ENCODE measurements at regions not wholly inside any gene's neighbourhood (a gene's known extent, or its start where the extent isn't known, plus 50 kb on each side); places are given as distances from the start of the nearest gene placed in this dataset.

DNA sequence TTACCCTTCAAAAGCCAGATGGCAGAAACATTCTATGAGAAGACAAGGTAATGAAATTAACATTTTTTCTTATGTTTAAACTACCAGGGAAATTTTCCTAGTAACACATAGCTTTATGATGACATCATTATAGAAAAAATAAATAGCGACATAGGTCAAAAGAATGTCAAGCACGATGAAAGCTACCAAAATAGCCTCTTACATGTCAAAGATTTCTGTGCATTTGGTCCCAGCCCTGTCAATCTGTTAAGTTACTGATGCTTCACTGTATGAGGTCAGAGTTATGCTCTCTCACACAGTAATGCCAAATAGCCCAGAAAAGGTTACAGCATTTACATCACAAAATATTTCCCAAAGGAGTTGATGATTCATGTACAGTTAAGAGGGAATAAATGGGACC, 199.8 kb upstream of the DEFB112 start:
- no peaks in the 10 kb centered on the region for H3K9me3 Mint-ChIP-seq
- no peak for DNase-seq (ENCODE audit: low spot score)
- no peak overlapping the region for H3K4me3 Mint-ChIP-seq (ENCODE audit: low read depth)
- H3K27me3 Mint-ChIP-seq (ENCODE audit: low read depth): no peaks in the 10 kb centered on the region
- H3K4me1 Mint-ChIP-seq (ENCODE audit: low read depth): no peaks in the 10 kb centered on the region
- H3K36me3 Mint-ChIP-seq (ENCODE audit: low read depth): no peaks in the 10 kb centered on the region
- intact Hi-C loops (cut with micrococcal nuclease): no loop called here
- H3K27ac Mint-ChIP-seq: no peak overlapping the region

DNA sequence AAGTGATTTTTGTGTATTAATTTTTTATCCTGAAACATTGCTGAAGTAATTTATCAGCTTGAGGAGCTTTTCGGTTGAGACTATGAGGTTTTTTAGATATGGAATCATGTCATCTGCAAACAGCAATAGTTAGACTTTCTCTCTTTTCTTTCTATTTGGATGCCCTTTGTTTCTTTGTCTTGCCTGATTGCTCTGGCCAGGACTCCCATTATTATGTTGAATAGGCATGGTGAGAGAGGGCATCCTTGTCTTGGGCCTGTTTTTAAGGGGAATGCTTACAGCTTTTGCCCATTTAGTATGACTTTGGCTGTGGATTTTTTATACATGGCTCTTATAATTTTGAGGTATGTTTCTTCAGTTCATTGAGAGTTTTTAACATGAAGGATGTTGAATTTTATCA, 207.6 kb upstream of the DEFB112 start:
- no peaks in the 10 kb centered on the region for H3K36me3 Mint-ChIP-seq (ENCODE audit: low read depth)
- intact Hi-C loops (cut with micrococcal nuclease): no loop called here
- no peak overlapping the region for H3K27ac Mint-ChIP-seq

DNA sequence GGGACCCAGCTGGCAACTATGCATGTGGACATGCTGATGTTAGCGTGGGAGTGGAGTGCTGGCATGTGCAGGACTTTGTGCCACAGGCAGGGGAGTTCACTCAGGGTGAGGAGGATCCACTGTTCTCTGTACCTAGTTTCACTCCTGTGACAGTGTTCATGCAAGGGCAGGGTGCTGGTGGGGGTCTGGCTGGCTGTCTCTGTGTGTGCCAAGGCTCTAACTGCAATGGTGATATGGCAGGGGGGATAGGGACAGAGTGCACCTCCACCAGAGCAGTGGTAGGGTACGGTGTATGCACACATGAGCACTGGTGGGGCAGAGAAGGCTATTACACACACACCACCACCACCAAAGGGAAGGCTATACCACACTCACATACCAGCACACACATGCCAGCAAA, 210.2 kb upstream of the DEFB112 start:
- intact Hi-C loops (cut with micrococcal nuclease): no loop called here
- Mint-ChIP-seq H3K27me3 (ENCODE audit: low read depth) (no peaks in the 10 kb centered on the region), H3K4me1 (ENCODE audit: low read depth) (no peaks in the 10 kb centered on the region), H3K36me3 (ENCODE audit: low read depth) (no peaks in the 10 kb centered on the region), H3K9me3 (peaks cover 22% of the 10 kb centered on the region), H3K4me3 (ENCODE audit: low read depth) (no peak overlapping the region), H3K27ac (no peak overlapping the region)
- DNase-seq (ENCODE audit: low spot score): no peak

More for the DNA sequence above, 207.6 kb upstream of the DEFB112 start:
- Mint-ChIP-seq H3K27me3 (ENCODE audit: low read depth) (no peaks in the 10 kb centered on the region), H3K4me3 (ENCODE audit: low read depth) (no peak overlapping the region), H3K4me1 (ENCODE audit: low read depth) (no peaks in the 10 kb centered on the region), H3K9me3 (peaks cover 16% of the 10 kb centered on the region)
- DNase-seq (ENCODE audit: low spot score): no peak

DNA sequence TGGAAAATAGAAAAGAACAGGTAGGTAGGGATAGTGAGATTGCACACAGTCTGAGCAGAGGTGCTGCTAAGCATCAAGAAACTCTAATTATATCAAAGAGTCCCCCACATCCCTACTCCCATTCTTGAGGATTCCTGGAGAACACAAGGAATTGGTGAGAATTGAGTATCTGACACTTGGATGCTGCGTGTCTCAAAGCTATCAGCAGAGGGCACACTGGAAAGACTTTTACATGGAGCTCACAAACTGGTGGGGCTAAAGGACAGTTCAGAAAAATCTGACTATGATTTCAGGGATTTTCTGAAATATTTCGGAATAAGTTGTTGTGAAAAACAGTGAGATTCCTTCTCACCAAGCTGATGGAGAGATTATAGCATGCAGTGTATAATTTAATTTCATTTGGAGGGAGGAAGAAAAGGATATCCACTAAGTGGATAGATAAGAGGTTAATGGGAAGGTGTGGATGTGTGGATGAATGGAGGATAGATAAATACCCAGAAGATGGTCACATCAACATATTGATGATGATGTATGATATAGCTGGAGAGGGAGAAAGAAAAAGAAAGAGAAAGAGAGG, 215.4 kb upstream of the DEFB112 start:
- intact Hi-C loops (cut with micrococcal nuclease): no loop called here
- H3K36me3 Mint-ChIP-seq (ENCODE audit: low read depth): no peaks in the 10 kb centered on the region

DNA sequence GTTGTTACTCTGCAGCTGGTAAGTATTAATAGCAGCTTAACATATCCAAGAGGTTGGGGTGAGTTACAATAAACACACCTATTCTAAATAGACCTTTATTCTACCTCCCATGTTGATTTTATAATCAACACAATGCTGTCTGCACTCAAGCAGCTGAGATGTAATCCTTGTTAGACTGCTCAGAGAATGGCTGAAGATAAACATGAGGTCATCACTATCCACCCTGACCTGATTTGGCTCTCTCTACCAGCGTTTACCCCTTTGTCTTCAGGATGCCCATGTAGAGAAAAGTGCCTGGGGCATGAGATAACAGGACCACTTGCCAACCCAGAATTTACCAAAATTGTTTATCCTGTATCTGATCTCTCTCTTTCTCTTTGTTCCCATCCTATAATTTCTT, 220.7 kb upstream of the DEFB112 start:
- H3K27ac Mint-ChIP-seq: no peak overlapping the region
- no peak for DNase-seq (ENCODE audit: low spot score)
- H3K9me3 Mint-ChIP-seq: peaks cover 6% of the 10 kb centered on the region
- intact Hi-C loops (cut with micrococcal nuclease): no loop called here
- H3K4me1 Mint-ChIP-seq (ENCODE audit: low read depth): no peaks in the 10 kb centered on the region
- no peaks in the 10 kb centered on the region for H3K36me3 Mint-ChIP-seq (ENCODE audit: low read depth)
- H3K27me3 Mint-ChIP-seq (ENCODE audit: low read depth): no peaks in the 10 kb centered on the region
- no peak overlapping the region for H3K4me3 Mint-ChIP-seq (ENCODE audit: low read depth)

More for the DNA sequence above, 215.4 kb upstream of the DEFB112 start:
- no peaks in the 10 kb centered on the region for H3K4me1 Mint-ChIP-seq (ENCODE audit: low read depth)
- no peak for DNase-seq (ENCODE audit: low spot score)
- H3K27me3 Mint-ChIP-seq (ENCODE audit: low read depth): no peaks in the 10 kb centered on the region
- peaks cover 13% of the 10 kb centered on the region for H3K9me3 Mint-ChIP-seq
- no peak overlapping the region for H3K4me3 Mint-ChIP-seq (ENCODE audit: low read depth)
- H3K27ac Mint-ChIP-seq: no peak overlapping the region

DNA sequence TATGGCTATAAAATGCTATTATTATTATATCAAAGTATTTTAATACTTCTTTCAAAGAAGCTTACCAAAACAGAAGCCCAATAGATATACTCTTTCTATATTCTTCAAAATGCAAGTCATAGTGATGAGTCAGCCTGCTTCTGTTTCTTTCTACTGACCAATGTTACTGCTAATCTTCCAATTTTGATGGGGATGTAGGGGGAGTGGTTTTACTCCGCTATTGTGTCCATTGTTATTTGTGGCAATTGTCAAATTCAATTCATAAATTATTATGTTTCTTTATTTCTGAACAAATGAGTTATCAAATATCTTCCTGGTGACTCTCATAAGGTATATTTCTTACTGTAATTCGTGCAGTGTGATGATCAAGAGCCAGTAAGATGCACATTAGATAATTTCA, 221.5 kb upstream of the DEFB112 start:
- H3K27ac Mint-ChIP-seq: no peak overlapping the region
- H3K4me3 Mint-ChIP-seq (ENCODE audit: low read depth): no peak overlapping the region
- no peaks in the 10 kb centered on the region for H3K4me1 Mint-ChIP-seq (ENCODE audit: low read depth)
- intact Hi-C loops (cut with micrococcal nuclease): no loop called here
- H3K9me3 Mint-ChIP-seq: peaks cover 6% of the 10 kb centered on the region
- H3K27me3 Mint-ChIP-seq (ENCODE audit: low read depth): no peaks in the 10 kb centered on the region
- no peak for DNase-seq (ENCODE audit: low spot score)
- no peaks in the 10 kb centered on the region for H3K36me3 Mint-ChIP-seq (ENCODE audit: low read depth)

DNA sequence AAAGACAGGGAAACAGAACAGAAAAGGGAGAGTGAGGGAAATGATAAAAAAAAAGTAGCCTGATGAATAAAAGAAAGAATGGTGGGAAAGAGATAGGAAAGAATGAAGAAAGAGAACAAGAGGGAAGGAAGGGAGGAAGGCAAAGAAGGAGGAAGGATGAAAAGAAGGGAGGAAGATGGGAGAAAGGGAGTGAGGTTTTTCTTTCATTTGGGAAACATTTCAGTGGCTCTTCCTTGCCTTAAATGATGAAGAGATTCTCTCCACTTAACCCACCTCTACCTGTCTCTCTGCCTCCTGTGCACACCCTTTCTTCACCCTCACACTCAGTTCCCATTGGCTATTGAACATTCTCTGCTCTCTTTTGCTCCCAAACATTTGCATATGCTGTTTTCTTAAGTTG, 222.1 kb upstream of the DEFB112 start:
- Mint-ChIP-seq H3K4me3 (ENCODE audit: low read depth) (no peak overlapping the region), H3K4me1 (ENCODE audit: low read depth) (no peaks in the 10 kb centered on the region), H3K27me3 (ENCODE audit: low read depth) (no peaks in the 10 kb centered on the region), H3K27ac (no peak overlapping the region), H3K9me3 (peaks cover 6% of the 10 kb centered on the region), H3K36me3 (ENCODE audit: low read depth) (no peaks in the 10 kb centered on the region)
- no peak for DNase-seq (ENCODE audit: low spot score)
- intact Hi-C loops (cut with micrococcal nuclease): no loop called here

DNA sequence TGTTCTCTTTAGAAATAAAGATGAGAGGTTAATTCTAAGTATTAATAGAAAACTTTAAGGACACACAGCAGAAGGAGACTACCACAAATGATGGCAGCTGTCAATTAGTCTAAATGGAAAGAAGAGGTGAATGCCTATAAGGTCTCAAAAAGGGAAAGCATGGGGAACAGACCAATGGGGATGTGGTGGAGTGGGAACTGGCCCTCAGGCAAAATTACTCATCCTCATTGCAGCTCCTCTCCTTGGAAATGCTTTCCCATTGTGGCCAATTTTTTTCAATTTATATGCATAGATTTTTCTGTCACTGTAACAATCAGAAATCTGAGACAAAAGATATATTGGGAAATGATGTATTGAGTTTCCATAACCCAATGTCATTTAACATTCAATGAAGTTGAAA, 222.9 kb upstream of the DEFB112 start:
- H3K9me3 Mint-ChIP-seq: peaks cover 6% of the 10 kb centered on the region
- H3K4me1 Mint-ChIP-seq (ENCODE audit: low read depth): no peaks in the 10 kb centered on the region
- intact Hi-C loops (cut with micrococcal nuclease): no loop called here
- H3K27me3 Mint-ChIP-seq (ENCODE audit: low read depth): no peaks in the 10 kb centered on the region
- H3K4me3 Mint-ChIP-seq (ENCODE audit: low read depth): no peak overlapping the region
- H3K27ac Mint-ChIP-seq: no peak overlapping the region
- DNase-seq (ENCODE audit: low spot score): no peak
- no peaks in the 10 kb centered on the region for H3K36me3 Mint-ChIP-seq (ENCODE audit: low read depth)

DNA sequence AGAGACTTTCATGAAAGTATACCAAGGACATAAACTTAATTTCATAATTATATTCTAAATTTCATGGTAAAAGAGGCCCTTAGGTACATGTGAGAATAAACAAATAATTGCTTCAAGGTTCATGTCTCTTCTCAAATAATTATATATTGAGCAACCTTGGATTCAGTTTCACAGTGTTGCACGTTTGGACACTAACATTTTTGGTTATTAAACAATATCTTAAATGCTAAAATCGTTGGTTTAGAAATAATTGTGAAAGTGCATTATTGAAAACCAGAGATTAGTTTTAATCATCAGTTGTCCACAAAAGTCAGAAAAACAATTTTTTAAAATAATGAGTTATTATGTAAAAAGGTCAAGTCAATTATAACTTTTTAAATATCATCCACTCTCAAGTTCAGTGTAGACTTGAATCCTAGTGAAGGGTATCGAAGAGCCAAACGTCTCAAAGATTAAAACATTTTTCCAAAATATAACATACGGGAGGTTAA, 227.1 kb upstream of the DEFB112 start:
- Mint-ChIP-seq H3K4me3 (ENCODE audit: low read depth) (no peak overlapping the region), H3K9me3 (peaks cover 6% of the 10 kb centered on the region), H3K27me3 (ENCODE audit: low read depth) (no peaks in the 10 kb centered on the region), H3K27ac (no peak overlapping the region), H3K36me3 (ENCODE audit: low read depth) (no peaks in the 10 kb centered on the region), H3K4me1 (ENCODE audit: low read depth) (no peaks in the 10 kb centered on the region)
- intact Hi-C loops (cut with micrococcal nuclease): no loop called here
- no peak for DNase-seq (ENCODE audit: low spot score)

DNA sequence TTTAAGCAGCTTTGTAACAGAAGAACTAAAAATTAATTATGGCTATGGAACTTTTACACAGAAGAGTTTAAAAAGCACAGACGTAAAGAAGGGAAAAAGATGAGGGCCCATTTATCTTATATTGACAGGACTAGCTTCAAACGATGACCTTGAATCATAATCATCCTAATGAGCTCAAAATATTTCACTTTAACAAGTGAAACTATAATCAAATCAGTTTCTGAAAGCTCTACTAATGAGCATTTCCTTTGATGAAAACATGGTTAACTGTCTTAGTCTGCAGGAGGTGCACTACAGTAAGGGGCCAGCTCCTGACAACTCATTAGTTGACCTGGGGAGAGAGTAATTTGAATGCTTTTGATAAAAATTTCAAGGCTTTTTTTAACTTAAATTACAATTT, 228.0 kb upstream of the DEFB112 start:
- Mint-ChIP-seq H3K4me1 (ENCODE audit: low read depth) (no peaks in the 10 kb centered on the region), H3K9me3 (peaks cover 6% of the 10 kb centered on the region), H3K27ac (no peak overlapping the region), H3K4me3 (ENCODE audit: low read depth) (no peak overlapping the region), H3K36me3 (ENCODE audit: low read depth) (no peaks in the 10 kb centered on the region), H3K27me3 (ENCODE audit: low read depth) (no peaks in the 10 kb centered on the region)
- intact Hi-C loops (cut with micrococcal nuclease): no loop called here
- DNase-seq (ENCODE audit: low spot score): no peak

DNA sequence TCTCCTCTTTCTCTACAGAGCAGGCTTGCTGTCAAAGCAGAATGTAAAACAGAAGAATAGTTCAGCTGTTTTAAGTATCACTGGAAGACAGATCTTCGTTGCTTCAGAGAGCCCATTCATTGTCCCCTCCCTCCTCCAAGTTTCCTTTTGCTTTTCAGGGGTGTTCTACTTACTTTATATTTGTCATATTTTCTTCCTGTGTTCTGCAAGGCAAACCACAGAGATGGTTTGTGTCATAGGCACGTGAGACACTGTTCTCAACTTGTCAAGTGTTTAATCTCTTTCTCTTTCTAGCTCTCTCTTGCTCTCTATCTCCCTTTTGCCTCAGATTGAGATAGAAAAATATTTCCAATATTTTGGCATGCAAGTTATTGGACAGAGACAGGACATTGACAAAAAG, 228.9 kb upstream of the DEFB112 start:
- no peak for DNase-seq (ENCODE audit: low spot score)
- Mint-ChIP-seq H3K4me3 (ENCODE audit: low read depth) (no peak overlapping the region), H3K36me3 (ENCODE audit: low read depth) (no peaks in the 10 kb centered on the region), H3K9me3 (peaks cover 6% of the 10 kb centered on the region), H3K4me1 (ENCODE audit: low read depth) (no peaks in the 10 kb centered on the region), H3K27ac (no peak overlapping the region), H3K27me3 (ENCODE audit: low read depth) (no peaks in the 10 kb centered on the region)
- intact Hi-C loops (cut with micrococcal nuclease): no loop called here

DNA sequence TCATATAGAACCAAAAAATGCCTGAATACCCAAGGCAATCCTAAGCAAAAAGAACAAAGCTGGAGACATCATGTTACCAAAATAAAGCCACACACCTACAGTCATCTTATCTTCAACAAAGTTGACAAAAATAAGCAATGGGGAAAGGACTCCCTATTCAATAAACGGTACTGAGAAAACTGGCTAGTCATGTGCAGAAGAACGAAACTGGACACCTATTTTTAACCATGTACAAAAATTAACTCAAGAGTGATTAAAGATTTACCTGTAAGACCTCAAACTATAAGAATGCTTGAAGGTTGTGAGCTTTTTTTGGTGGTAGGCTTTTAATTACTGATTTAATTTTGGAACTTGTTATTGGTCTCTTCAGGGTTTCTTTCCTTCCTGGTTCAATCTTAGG, 236.0 kb upstream of the DEFB112 start:
- Mint-ChIP-seq H3K4me1 (ENCODE audit: low read depth) (no peaks in the 10 kb centered on the region), H3K27me3 (ENCODE audit: low read depth) (no peaks in the 10 kb centered on the region), H3K27ac (no peak overlapping the region), H3K4me3 (ENCODE audit: low read depth) (no peak overlapping the region), H3K9me3 (peaks cover 5% of the 10 kb centered on the region), H3K36me3 (ENCODE audit: low read depth) (no peaks in the 10 kb centered on the region)
- intact Hi-C loops (cut with micrococcal nuclease): no loop called here
- DNase-seq (ENCODE audit: low spot score): no peak

DNA sequence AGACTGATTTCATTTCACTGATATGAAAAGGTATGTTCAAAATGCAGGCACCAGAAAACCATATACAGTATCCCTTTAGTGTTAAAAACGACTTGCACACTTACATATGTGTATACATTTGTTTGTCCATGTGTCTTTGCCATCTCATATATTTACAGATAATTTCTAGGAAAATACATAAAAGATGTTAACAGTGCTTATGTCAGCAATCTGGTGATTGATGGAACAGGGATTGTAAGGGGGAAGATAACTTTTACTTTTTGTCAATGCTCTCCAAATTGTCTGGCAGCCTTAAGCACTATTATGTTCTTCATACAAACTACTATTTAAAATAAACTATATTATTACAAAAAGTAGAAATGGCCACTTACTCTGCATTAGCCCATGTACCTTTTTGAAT, 238.5 kb upstream of the DEFB112 start:
- Mint-ChIP-seq H3K9me3 (peaks cover 8% of the 10 kb centered on the region), H3K27ac (no peak overlapping the region), H3K4me1 (ENCODE audit: low read depth) (no peaks in the 10 kb centered on the region), H3K36me3 (ENCODE audit: low read depth) (no peaks in the 10 kb centered on the region), H3K27me3 (ENCODE audit: low read depth) (no peaks in the 10 kb centered on the region), H3K4me3 (ENCODE audit: low read depth) (no peak overlapping the region)
- intact Hi-C loops (cut with micrococcal nuclease): no loop called here
- DNase-seq (ENCODE audit: low spot score): no peak

DNA sequence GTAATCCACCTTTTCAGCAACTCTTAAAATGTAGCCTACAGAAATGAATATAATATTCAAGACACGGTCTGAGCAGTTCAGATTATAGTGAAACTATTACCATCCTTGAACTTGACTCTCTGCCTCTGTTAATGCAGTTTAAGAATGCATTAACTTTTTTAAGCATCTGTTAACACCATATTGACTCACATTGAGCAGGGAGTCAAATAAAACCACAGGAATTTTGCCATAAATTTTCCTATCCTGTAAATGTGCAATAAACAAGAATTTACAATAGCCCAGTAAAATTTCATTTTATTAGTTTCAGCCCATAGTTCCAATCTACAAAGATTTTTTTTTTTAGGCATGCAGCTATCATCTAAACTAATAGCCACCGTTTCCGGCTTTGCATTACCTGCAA, 239.2 kb upstream of the DEFB112 start:
- Mint-ChIP-seq H3K4me1 (ENCODE audit: low read depth) (no peaks in the 10 kb centered on the region), H3K27ac (no peak overlapping the region), H3K9me3 (peaks cover 8% of the 10 kb centered on the region), H3K27me3 (ENCODE audit: low read depth) (no peaks in the 10 kb centered on the region), H3K36me3 (ENCODE audit: low read depth) (no peaks in the 10 kb centered on the region), H3K4me3 (ENCODE audit: low read depth) (no peak overlapping the region)
- no peak for DNase-seq (ENCODE audit: low spot score)
- intact Hi-C loops (cut with micrococcal nuclease): no loop called here
